GM12892 (cell line): ENCODE measurements at regions not wholly inside any gene's neighbourhood (a gene's known extent, or its start where the extent isn't known, plus 50 kb on each side); places are given as distances from the start of the nearest gene placed in this dataset.

ENCODE experiments used
- POLR2A ChIP-seq: IDR thresholded peaks from 2 replicates; pipeline ENCODE4 v1.6.1; 2011; ENCODE audit warnings: low read depth, low read length, control low read depth
- POLR2AphosphoS5 ChIP-seq: IDR thresholded peaks from 2 replicates; pipeline ENCODE4 v1.6.1; 2011; ENCODE audit warnings: low read depth, low read length, control low read depth

- TF ChIP-seq POLR2AphosphoS5, result no peak
- no peak for TF ChIP-seq POLR2A
Measured at GRCh38 chr4:14596028-14596427, 406.3 kb upstream of the CPEB2 start.
